ENCODE measurements at regions not wholly inside any gene's neighbourhood (a gene's known extent, or its start where the extent isn't known, plus 50 kb on each side); places are given as distances from the start of the nearest gene placed in this dataset.

DNA sequence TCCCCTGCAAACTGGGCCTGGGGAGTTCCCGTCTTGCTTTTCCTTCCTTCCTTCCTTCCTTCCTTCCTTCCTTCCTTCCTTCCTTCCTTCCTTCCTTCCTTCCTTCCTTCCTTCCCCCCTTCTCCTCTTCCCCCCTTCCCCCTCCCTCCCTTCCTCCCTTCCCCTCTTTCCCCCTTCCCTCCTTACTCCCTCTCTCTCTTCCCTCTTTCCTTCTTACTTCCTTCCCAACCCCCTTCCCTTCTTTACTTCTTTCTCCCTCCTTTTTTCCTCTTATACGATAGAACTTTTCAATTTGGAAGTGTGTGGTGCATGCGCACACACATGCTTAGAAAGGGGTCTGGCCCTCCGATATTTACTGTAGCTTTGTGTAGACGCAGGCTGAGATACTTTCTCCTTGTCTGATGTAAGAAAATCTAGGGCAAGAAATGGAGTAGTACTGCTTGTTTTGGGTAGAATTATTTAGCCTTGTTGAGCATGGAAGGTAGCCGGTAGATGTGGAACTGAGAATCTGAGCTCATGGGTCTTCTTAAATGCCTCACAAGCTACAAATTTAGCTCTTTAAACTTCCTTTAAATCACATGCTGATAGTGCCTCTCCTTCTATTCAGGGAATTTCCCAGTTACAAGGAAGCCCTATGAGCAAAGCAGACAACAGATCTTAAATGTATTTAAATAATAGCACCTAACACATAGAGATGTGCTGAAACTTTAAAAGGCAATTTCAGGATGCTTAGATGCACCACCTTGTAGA is 189.6 kb downstream of the GPAT3 start:
- no peak for TF ChIP-seq TAF1 (IDR thresholded peaks at IDR 0.05; ENCODE audit: borderline replicate concordance, insufficient read depth, low read length)
- no peak for TF ChIP-seq SIN3A (IDR thresholded peaks at IDR 0.05; ENCODE audit: borderline replicate concordance, insufficient read depth, low read length)
- no peak for TF ChIP-seq FOXP2 (optimal IDR thresholded peaks at IDR 0.05; ENCODE audit: borderline replicate concordance, extremely low read depth, extremely low read length, insufficient read depth)
- TF ChIP-seq POLR2AphosphoS5 (IDR thresholded peaks at IDR 0.05; ENCODE audit: low read depth, low read length): no peak
- TF ChIP-seq, protein P1, sequence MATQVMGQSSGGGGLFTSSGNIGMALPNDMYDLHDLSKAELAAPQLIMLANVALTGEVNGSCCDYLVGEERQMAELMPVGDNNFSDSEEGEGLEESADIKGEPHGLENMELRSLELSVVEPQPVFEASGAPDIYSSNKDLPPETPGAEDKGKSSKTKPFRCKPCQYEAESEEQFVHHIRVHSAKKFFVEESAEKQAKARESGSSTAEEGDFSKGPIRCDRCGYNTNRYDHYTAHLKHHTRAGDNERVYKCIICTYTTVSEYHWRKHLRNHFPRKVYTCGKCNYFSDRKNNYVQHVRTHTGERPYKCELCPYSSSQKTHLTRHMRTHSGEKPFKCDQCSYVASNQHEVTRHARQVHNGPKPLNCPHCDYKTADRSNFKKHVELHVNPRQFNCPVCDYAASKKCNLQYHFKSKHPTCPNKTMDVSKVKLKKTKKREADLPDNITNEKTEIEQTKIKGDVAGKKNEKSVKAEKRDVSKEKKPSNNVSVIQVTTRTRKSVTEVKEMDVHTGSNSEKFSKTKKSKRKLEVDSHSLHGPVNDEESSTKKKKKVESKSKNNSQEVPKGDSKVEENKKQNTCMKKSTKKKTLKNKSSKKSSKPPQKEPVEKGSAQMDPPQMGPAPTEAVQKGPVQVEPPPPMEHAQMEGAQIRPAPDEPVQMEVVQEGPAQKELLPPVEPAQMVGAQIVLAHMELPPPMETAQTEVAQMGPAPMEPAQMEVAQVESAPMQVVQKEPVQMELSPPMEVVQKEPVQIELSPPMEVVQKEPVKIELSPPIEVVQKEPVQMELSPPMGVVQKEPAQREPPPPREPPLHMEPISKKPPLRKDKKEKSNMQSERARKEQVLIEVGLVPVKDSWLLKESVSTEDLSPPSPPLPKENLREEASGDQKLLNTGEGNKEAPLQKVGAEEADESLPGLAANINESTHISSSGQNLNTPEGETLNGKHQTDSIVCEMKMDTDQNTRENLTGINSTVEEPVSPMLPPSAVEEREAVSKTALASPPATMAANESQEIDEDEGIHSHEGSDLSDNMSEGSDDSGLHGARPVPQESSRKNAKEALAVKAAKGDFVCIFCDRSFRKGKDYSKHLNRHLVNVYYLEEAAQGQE (IDR thresholded peaks at IDR 0.05; ENCODE audit: insufficient read depth in 1 of 2, low read depth in 2 of 2, low read length in 2 of 2): no peak

DNA sequence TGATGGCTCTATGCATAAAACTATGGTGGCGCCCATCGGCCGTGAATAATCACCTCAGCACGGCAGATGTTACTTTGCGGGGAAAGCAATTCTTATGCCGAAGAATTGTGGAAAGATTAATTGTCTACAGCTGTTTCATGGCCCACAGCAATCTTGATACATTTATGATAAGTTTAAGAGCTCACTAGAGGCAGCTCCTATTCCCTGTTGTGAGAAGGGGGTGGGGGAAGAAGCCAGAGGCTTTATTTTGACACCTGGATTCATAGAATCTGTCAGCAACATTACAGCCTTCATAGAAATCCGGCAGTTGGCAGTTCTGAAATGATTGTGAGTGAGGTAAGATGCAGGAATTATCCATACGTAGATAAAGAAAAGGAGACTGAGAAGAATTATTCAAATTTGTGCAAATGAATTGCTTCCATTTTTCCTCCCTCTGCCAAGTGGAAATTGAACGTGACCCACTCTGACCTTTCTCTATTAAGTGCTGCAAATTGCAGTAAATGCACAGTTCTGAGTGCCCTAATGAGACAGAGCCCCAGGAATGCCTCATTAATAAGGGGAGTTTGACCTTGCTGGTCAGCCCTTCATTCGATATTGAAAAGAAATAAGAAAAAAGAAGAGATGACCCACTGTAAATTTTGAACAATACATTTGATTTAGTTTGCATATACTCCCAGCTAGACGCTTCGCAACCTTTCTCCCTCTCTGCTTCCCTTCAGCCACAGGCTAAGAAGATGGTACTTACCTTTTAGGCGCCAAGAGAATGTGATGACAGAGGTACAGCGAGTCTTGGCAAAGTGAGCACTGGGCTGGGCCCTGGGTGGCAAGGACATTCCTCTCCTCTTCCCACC is 188.8 kb downstream of the GPAT3 start:
- TF ChIP-seq, protein P1 (IDR thresholded peaks at IDR 0.05; ENCODE audit: insufficient read depth in 1 of 2, low read depth in 2 of 2, low read length in 2 of 2): no peak
- TF ChIP-seq FOXP2 (optimal IDR thresholded peaks at IDR 0.05; ENCODE audit: borderline replicate concordance, extremely low read depth, extremely low read length, insufficient read depth) (no peak), TAF1 (IDR thresholded peaks at IDR 0.05; ENCODE audit: borderline replicate concordance, insufficient read depth, low read length) (no peak), POLR2AphosphoS5 (IDR thresholded peaks at IDR 0.05; ENCODE audit: low read depth, low read length) (no peak), SIN3A (IDR thresholded peaks at IDR 0.05; ENCODE audit: borderline replicate concordance, insufficient read depth, low read length) (no peak)

DNA sequence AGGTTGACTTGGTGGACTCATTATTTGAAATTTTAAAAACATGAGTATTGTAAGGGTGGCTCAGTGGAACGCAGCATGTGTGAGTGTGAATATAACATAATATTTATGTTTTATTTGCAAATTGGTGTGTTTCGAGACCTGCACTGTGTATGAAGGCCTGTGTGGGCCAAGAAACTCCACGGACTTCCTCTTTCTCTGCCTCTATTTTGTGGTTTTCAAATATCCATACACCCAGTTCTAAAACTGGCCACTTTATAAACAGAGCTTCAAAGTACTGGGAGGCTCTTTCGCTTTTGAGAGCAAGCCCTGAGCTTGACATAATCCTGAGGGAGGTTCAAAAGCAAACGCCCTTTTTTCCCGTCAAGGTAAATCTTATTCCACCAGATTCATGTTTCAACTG is 187.7 kb downstream of the GPAT3 start:
- TF ChIP-seq TAF1 (IDR thresholded peaks at IDR 0.05; ENCODE audit: borderline replicate concordance, insufficient read depth, low read length): no peak
- no peak for TF ChIP-seq SIN3A (IDR thresholded peaks at IDR 0.05; ENCODE audit: borderline replicate concordance, insufficient read depth, low read length)
- no peak for TF ChIP-seq POLR2AphosphoS5 (IDR thresholded peaks at IDR 0.05; ENCODE audit: low read depth, low read length)
- no peak for TF ChIP-seq FOXP2 (optimal IDR thresholded peaks at IDR 0.05; ENCODE audit: borderline replicate concordance, extremely low read depth, extremely low read length, insufficient read depth)
- TF ChIP-seq, protein P1 (IDR thresholded peaks at IDR 0.05; ENCODE audit: insufficient read depth in 1 of 2, low read depth in 2 of 2, low read length in 2 of 2): no peak

DNA sequence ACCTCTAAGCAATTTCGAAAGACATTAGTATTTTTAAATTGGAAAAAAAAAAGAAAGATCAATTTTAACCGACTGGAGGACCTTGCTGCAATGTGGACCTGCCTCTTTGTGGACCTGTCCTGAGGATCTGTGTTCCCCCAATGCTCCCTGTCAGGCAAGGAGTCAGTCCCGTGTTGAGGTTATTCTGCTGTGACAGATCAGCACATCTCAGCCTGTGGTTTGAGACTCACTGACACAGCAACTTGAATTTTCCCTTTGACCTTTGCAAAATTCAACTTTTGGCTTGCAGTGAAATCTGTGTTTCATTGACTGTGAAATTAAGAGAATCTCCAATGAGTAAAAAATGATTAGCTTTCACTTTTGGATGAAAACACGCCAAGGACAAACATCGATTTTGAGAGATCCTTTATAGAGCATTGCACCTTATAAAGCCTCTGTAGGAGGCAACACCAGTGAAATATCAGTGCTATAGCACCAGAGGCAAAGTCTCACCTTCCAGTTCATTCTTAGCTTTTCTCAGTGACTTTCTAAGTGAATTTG is 186.9 kb downstream of the GPAT3 start:
- no peak for TF ChIP-seq TAF1 (IDR thresholded peaks at IDR 0.05; ENCODE audit: borderline replicate concordance, insufficient read depth, low read length)
- TF ChIP-seq FOXP2 (optimal IDR thresholded peaks at IDR 0.05; ENCODE audit: borderline replicate concordance, extremely low read depth, extremely low read length, insufficient read depth): no peak
- TF ChIP-seq, protein P1 (IDR thresholded peaks at IDR 0.05; ENCODE audit: insufficient read depth in 1 of 2, low read depth in 2 of 2, low read length in 2 of 2): no peak
- TF ChIP-seq POLR2AphosphoS5 (IDR thresholded peaks at IDR 0.05; ENCODE audit: low read depth, low read length): no peak
- no peak for TF ChIP-seq SIN3A (IDR thresholded peaks at IDR 0.05; ENCODE audit: borderline replicate concordance, insufficient read depth, low read length)

All from PFSK-1 (cell line).